OCI-LY1 (cell line): ENCODE measurements at regions not wholly inside any gene's neighbourhood (a gene's known extent, or its start where the extent isn't known, plus 50 kb on each side); places are given as distances from the start of the nearest gene placed in this dataset.

Experiments used
- CTCF ChIP-seq: fragments of 200-600 bp; sonication (generic), shearing (Covaris generic); IDR thresholded peaks from 2 replicates; pipeline ENCODE4 v1.5.1; 2017; ENCODE audit warnings: mild to moderate bottlenecking, antibody characterized with exemption, low read length, moderate library complexity, mixed read lengths
- EZH2 ChIP-seq: fragments of 200-600 bp; sonication (generic), shearing (Covaris generic); IDR thresholded peaks from 2 replicates; pipeline ENCODE4 v1.8.0; 2017; ENCODE audit warnings: borderline replicate concordance, mixed run types, mild to moderate bottlenecking, antibody characterized with exemption, low read length, moderate library complexity, mixed read lengths

GRCh38 chr1:60222360-60223115, 149.0 kb upstream of the C1orf87 start:
- TF ChIP-seq CTCF, result no peak
- no peak for TF ChIP-seq EZH2
